ENCODE measurements at regions not wholly inside any gene's neighbourhood (a gene's known extent, or its start where the extent isn't known, plus 50 kb on each side); places are given as distances from the start of the nearest gene placed in this dataset.

- TF ChIP-seq PBX3 (IDR thresholded peaks at IDR 0.05) (no peak), RAD21 (IDR thresholded peaks at IDR 0.05; ENCODE audit: low read length) (no peak)
Observed at GRCh38 chr1:37353871-37354270, 120.5 kb upstream of the ZC3H12A start (continued).

GRCh38 chr1:37354876-37355650 is 119.3 kb upstream of the ZC3H12A start:
- Histone ChIP-seq H3K36me3 (replicated peaks in 1 of 2; ENCODE audit: control insufficient read depth in 1 of 2, insufficient read depth in 2 of 2, low read length in 1 of 2) (no peaks in the 10 kb centered on the region), H2AFZ (ENCODE audit: low read depth) (no peak overlapping the region), H3K4me3 (ENCODE audit: low read depth in 2 of 2, low read length in 1 of 2) (no peak overlapping the region), H3K79me2 (ENCODE audit: insufficient read depth) (no peaks in the 10 kb centered on the region), H3K9ac (no peak overlapping the region), H3K4me1 (ENCODE audit: control insufficient read depth in 1 of 2, insufficient read depth in 2 of 2, low read depth in 1 of 2, low read length in 1 of 2) (no peaks in the 10 kb centered on the region; a peak in 2 of 4 replicates), H3K27me3 (ENCODE audit: insufficient read depth) (no peaks in the 10 kb centered on the region), H3K9me2 (no peaks in the 10 kb centered on the region), H3K9me3 (no peaks in the 10 kb centered on the region), H3K4me2 (no peak overlapping the region), H3F3A (replicated peaks; ENCODE audit: insufficient read depth) (no peaks in the 10 kb centered on the region), H4K20me1 (ENCODE audit: insufficient read depth) (no peaks in the 10 kb centered on the region), H3K27ac (ENCODE audit: low read depth in 2 of 2, low read length in 1 of 2) (no peak overlapping the region)
- no peak for TF ChIP-seq RFX5 (IDR thresholded peaks at IDR 0.05; ENCODE audit: low read length)
- no peak for TF ChIP-seq IRF3 (IDR thresholded peaks at IDR 0.05; ENCODE audit: low read depth, low read length)
- TF ChIP-seq FOXM1 (IDR thresholded peaks at IDR 0.05; ENCODE audit: low read depth), result no peak
- no peak for TF ChIP-seq MAX (IDR thresholded peaks at IDR 0.05; ENCODE audit: low read depth)
- no peak for TF ChIP-seq JUND (IDR thresholded peaks at IDR 0.05)
- TF ChIP-seq GATA2 (CRISPR knock-in tag; IDR thresholded peaks at IDR 0.05), result no peak
- no peak for TF ChIP-seq GABPA (IDR thresholded peaks at IDR 0.05; ENCODE audit: low read depth)
- TF ChIP-seq ZBTB33 (IDR thresholded peaks at IDR 0.05; ENCODE audit: borderline replicate concordance, low read depth), result no peak
- TF ChIP-seq TCF12 (IDR thresholded peaks at IDR 0.05), result no peak
- TF ChIP-seq CHD2 (IDR thresholded peaks at IDR 0.05; ENCODE audit: low read length, partially characterized antibody), result no peak
- no peak for TF ChIP-seq TAF1 (IDR thresholded peaks at IDR 0.05; ENCODE audit: borderline replicate concordance, low read depth, low read length)
- no peak for TF ChIP-seq NRF1 (IDR thresholded peaks at IDR 0.05; ENCODE audit: low read depth, low read length)
- no peak for TF ChIP-seq RAD21 (IDR thresholded peaks at IDR 0.05; ENCODE audit: low read length)
- no peak for TF ChIP-seq RXRA (IDR thresholded peaks at IDR 0.05; ENCODE audit: borderline replicate concordance, low read depth)
- no peak for TF ChIP-seq USF2 (IDR thresholded peaks at IDR 0.05; ENCODE audit: borderline replicate concordance, low read depth, low read length)
- TF ChIP-seq TEAD4 (IDR thresholded peaks at IDR 0.05; ENCODE audit: borderline replicate concordance, insufficient read depth), result no peak
- no peak for TF ChIP-seq SIN3A (IDR thresholded peaks at IDR 0.05; ENCODE audit: borderline replicate concordance, low read depth, low read length)
- TF ChIP-seq CTCF (IDR thresholded peaks at IDR 0.05), result no peak
- TF ChIP-seq RCOR1 (IDR thresholded peaks at IDR 0.05; ENCODE audit: low read length), result no peak
- WGBS (ENCODE audit: low lambda C conversion rate), result 38% methylated on average over 7 of the region's 7 CpGs
- no peak for DNase-seq
- CTCF ChIA-PET, result interaction anchor here (1.1 kb wide), 1 partner anchor 13 kb away, joined by 3 read pairs; no protein-coding TSS in a partner anchor
- POLR2A ChIA-PET, result no interaction called here

Data from SK-N-SH (cell line).